Testis (tissue), 2 donors: ENCODE measurements at regions not wholly inside any gene's neighbourhood (a gene's known extent, or its start where the extent isn't known, plus 50 kb on each side); places are given as distances from the start of the nearest gene placed in this dataset.

Experiments used
- CTCF ChIP-seq, 3 experiments: fragments of 450-650 bp in 2 of 3; fragments of 200-600 bp in 1 of 3; sonication (generic) in 1 of 3; IDR thresholded peaks; one replicate each; pipeline ENCODE4 v1.5.1; 2016 to 2019; ENCODE audit warnings: antibody characterized with exemption in 3 of 3, mild to moderate bottlenecking in 2 of 3, moderate library complexity in 1 of 3
- POLR2A ChIP-seq: fragments of 450-650 bp; IDR thresholded peaks from one replicate; pipeline ENCODE4 v1.6.1; 2017; ENCODE audit warnings: antibody characterized with exemption, mild to moderate bottlenecking, moderate library complexity

GRCh38 chr5:159861086-159861485 lies 55.2 kb upstream of the ADRA1B start:
- no peak for TF ChIP-seq CTCF (IDR thresholded peaks at IDR 0.05)
- no peak for TF ChIP-seq POLR2A
